Esophagus muscularis mucosa (tissue), 4 donors: ENCODE measurements at regions not wholly inside any gene's neighbourhood (a gene's known extent, or its start where the extent isn't known, plus 50 kb on each side); places are given as distances from the start of the nearest gene placed in this dataset.

ENCODE experiments used
- EP300 ChIP-seq: sonication (generic); formaldehyde crosslinking; IDR thresholded peaks from one replicate; pipeline ENCODE4 v1.6.1; 2017; ENCODE audit warnings: antibody characterized with exemption
- POLR2AphosphoS5 ChIP-seq, 2 donors: sonication (generic); formaldehyde crosslinking; IDR thresholded peaks; one replicate each; pipeline ENCODE4 v1.6.1; 2017; ENCODE audit warnings: antibody characterized with exemption in 2 of 2
- TF ChIP-seq, protein P1 (sequence below), 3 experiments: fragments of 200-600 bp in 2 of 3; fragments of 450-650 bp in 1 of 3; sonication (generic) in 2 of 3; IDR thresholded peaks; one replicate each; pipeline ENCODE4 v1.5.1; 2017 to 2019; ENCODE audit warnings: antibody characterized with exemption in 3 of 3, mild to moderate bottlenecking in 2 of 3, moderate library complexity in 1 of 3

DNA sequence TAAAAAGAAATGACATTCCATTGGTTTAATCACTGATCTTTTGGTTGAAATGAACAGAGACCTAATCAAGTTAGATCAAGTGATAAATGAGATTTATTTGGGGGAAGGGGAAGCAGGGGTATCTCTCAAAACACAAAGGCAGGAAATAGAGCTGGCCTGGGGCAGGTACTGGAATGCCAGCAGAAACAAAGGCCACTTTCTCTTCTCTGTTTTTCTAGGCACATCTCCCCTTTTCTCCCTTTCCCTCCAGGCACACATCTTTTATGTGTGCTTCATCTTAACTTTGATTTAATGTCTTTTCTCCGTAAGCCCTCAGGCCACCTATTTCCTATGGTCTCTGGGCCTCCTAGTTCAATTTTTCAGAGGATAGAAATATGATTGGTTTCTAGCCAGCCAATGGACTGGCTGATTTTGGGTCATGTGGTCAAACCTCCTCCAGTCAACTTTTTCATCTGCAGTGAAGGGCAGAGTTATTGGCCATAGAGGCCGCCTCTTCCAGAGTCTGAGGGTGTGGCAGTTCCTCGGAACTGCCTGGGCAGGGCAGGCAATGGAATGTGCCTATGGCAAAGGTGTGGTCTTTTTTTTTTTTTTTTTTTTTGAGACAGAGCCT lies 58.9 kb upstream of the FAM136A start:
- TF ChIP-seq, protein P1, sequence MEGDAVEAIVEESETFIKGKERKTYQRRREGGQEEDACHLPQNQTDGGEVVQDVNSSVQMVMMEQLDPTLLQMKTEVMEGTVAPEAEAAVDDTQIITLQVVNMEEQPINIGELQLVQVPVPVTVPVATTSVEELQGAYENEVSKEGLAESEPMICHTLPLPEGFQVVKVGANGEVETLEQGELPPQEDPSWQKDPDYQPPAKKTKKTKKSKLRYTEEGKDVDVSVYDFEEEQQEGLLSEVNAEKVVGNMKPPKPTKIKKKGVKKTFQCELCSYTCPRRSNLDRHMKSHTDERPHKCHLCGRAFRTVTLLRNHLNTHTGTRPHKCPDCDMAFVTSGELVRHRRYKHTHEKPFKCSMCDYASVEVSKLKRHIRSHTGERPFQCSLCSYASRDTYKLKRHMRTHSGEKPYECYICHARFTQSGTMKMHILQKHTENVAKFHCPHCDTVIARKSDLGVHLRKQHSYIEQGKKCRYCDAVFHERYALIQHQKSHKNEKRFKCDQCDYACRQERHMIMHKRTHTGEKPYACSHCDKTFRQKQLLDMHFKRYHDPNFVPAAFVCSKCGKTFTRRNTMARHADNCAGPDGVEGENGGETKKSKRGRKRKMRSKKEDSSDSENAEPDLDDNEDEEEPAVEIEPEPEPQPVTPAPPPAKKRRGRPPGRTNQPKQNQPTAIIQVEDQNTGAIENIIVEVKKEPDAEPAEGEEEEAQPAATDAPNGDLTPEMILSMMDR (IDR thresholded peaks at IDR 0.05), result no peak
- TF ChIP-seq POLR2AphosphoS5 (IDR thresholded peaks at IDR 0.05) (no peak), EP300 (no peak)
